ENCODE measurements at regions not wholly inside any gene's neighbourhood (a gene's known extent, or its start where the extent isn't known, plus 50 kb on each side); places are given as distances from the start of the nearest gene placed in this dataset.

- ChIA-PET POLR2A (no interaction called here), CTCF (no interaction called here)
- Histone ChIP-seq H3K27me3 (replicated peaks in 2 of 5; ENCODE audit: control insufficient read depth in 4 of 5, insufficient read depth in 5 of 5, low read length in 4 of 5) (peaks cover 0 to 3% (median 0%) of the 10 kb centered on the region in 5 experiments), H3K4me3 (ENCODE audit: control insufficient read depth in 1 of 7, extremely low read depth in 1 of 7, insufficient read depth in 4 of 7, low read depth in 2 of 7, low read length in 6 of 7) (no peak overlapping the region), H3K9me3 (ENCODE audit: control extremely low read depth in 1 of 5, control insufficient read depth in 4 of 5, insufficient read depth in 2 of 5, low read depth in 1 of 5, low read length in 4 of 5) (no peaks in the 10 kb centered on the region), H3K27ac (ENCODE audit: insufficient read depth in 1 of 2, low read depth in 1 of 2, low read length in 2 of 2, poor library complexity in 1 of 2, severe bottlenecking in 2 of 2) (no peak overlapping the region), H3K4me1 (ENCODE audit: control extremely low read depth in 1 of 4, control insufficient read depth in 4 of 4, insufficient read depth in 4 of 4, low read length in 3 of 4) (no peaks in the 10 kb centered on the region), H3K36me3 (ENCODE audit: control insufficient read depth in 4 of 4, insufficient read depth in 4 of 4, low read length in 3 of 4) (no peaks in the 10 kb centered on the region)
- DNase-seq = no peak
These were observed 1179.0 kb upstream of the ACVR2A start for GRCh38 chr2:146665800-146666199.

DNA sequence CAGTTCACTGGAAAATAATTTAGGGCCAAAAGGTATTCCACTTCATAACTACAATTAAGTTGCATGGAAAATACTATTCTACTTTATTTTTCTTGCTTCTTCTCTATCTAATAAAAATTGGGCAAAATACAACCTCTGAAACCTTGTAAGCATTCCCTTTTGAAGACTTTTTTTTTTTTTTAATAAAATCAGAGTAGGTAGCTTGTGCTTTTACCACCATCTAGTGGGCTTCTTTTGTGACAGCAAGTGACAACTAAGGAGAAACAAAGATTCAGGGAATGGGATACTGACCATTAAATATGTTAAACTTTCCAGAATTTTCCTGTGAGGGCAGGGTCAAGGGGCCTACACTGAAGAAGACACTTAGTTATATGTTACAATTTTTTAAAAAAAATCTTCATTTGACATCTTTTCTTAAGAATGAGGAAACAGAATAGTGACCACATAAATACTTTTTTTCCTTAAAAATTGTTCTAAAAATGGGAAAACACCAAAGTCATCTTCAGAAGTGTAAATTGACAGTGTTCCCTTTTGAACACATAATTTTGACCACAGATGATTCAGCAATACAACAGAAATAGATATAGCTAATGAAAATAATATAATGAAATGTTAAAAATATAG lies 1183.2 kb upstream of the ACVR2A start:
- no peaks in the 10 kb centered on the region for H3K9me3 ChIP-seq (ENCODE audit: control extremely low read depth in 1 of 5, control insufficient read depth in 4 of 5, insufficient read depth in 2 of 5, low read depth in 1 of 5, low read length in 4 of 5)
- H3K27ac ChIP-seq (ENCODE audit: insufficient read depth in 1 of 2, low read depth in 1 of 2, low read length in 2 of 2, poor library complexity in 1 of 2, severe bottlenecking in 2 of 2) = no peak overlapping the region
- ChIA-PET POLR2A (no interaction called here), CTCF (no interaction called here)
- no peaks in the 10 kb centered on the region for H3K4me1 ChIP-seq (ENCODE audit: control extremely low read depth in 1 of 4, control insufficient read depth in 4 of 4, insufficient read depth in 4 of 4, low read length in 3 of 4)
- DNase-seq = peak; percentile 17 to 38 (median 18)
- H3K27me3 ChIP-seq (replicated peaks in 2 of 5; ENCODE audit: control insufficient read depth in 4 of 5, insufficient read depth in 5 of 5, low read length in 4 of 5) = peaks cover 0 to 3% (median 0%) of the 10 kb centered on the region in 5 experiments
- no peak overlapping the region for H3K4me3 ChIP-seq (ENCODE audit: control insufficient read depth in 1 of 7, extremely low read depth in 1 of 7, insufficient read depth in 4 of 7, low read depth in 2 of 7, low read length in 6 of 7)
- no peaks in the 10 kb centered on the region for H3K36me3 ChIP-seq (ENCODE audit: control insufficient read depth in 4 of 4, insufficient read depth in 4 of 4, low read length in 3 of 4)

- H3K27me3 ChIP-seq (replicated peaks in 2 of 5; ENCODE audit: control insufficient read depth in 4 of 5, insufficient read depth in 5 of 5, low read length in 4 of 5) = no peaks in the 10 kb centered on the region
- WGBS (ENCODE audit: insufficient coverage) = 100% methylated on average over 1 of the region's 1 CpG
- CTCF ChIA-PET = interaction anchor here (1.4 kb wide), 1 partner anchor 10 kb away, joined by 3 read pairs; no protein-coding TSS in a partner anchor
- DNase-seq = no peak
- POLR2A ChIA-PET = no interaction called here
- H3K27ac ChIP-seq (ENCODE audit: insufficient read depth in 1 of 2, low read depth in 1 of 2, low read length in 2 of 2, poor library complexity in 1 of 2, severe bottlenecking in 2 of 2) = no peak overlapping the region
- no peaks in the 10 kb centered on the region for H3K9me3 ChIP-seq (ENCODE audit: control extremely low read depth in 1 of 5, control insufficient read depth in 4 of 5, insufficient read depth in 2 of 5, low read depth in 1 of 5, low read length in 4 of 5)
- H3K4me1 ChIP-seq (ENCODE audit: control extremely low read depth in 1 of 4, control insufficient read depth in 4 of 4, insufficient read depth in 4 of 4, low read length in 3 of 4) = no peaks in the 10 kb centered on the region
- no peaks in the 10 kb centered on the region for H3K36me3 ChIP-seq (ENCODE audit: control insufficient read depth in 4 of 4, insufficient read depth in 4 of 4, low read length in 3 of 4)
- no peak overlapping the region for H3K4me3 ChIP-seq (ENCODE audit: control insufficient read depth in 1 of 7, extremely low read depth in 1 of 7, insufficient read depth in 4 of 7, low read depth in 2 of 7, low read length in 6 of 7)
These were observed 1184.9 kb upstream of the ACVR2A start for GRCh38 chr2:146659976-146660375.

GRCh38 chr2:146652311-146652710 lies 1192.5 kb upstream of the ACVR2A start:
- no peak for DNase-seq
- H3K27ac ChIP-seq (ENCODE audit: insufficient read depth in 1 of 2, low read depth in 1 of 2, low read length in 2 of 2, poor library complexity in 1 of 2, severe bottlenecking in 2 of 2) = no peak overlapping the region
- CTCF ChIA-PET = no interaction called here
- H3K36me3 ChIP-seq (ENCODE audit: control insufficient read depth in 4 of 4, insufficient read depth in 4 of 4, low read length in 3 of 4) = no peaks in the 10 kb centered on the region
- H3K4me1 ChIP-seq (ENCODE audit: control extremely low read depth in 1 of 4, control insufficient read depth in 4 of 4, insufficient read depth in 4 of 4, low read length in 3 of 4) = no peaks in the 10 kb centered on the region
- no peaks in the 10 kb centered on the region for H3K9me3 ChIP-seq (ENCODE audit: control extremely low read depth in 1 of 5, control insufficient read depth in 4 of 5, insufficient read depth in 2 of 5, low read depth in 1 of 5, low read length in 4 of 5)
- no peaks in the 10 kb centered on the region for H3K27me3 ChIP-seq (replicated peaks in 2 of 5; ENCODE audit: control insufficient read depth in 4 of 5, insufficient read depth in 5 of 5, low read length in 4 of 5)
- WGBS (ENCODE audit: insufficient coverage) = no CpG with 5 or more reads among the region's 2 CpGs
- no peak overlapping the region for H3K4me3 ChIP-seq (ENCODE audit: control insufficient read depth in 1 of 7, extremely low read depth in 1 of 7, insufficient read depth in 4 of 7, low read depth in 2 of 7, low read length in 6 of 7)
- POLR2A ChIA-PET = no interaction called here

- Histone ChIP-seq H3K27ac (ENCODE audit: insufficient read depth in 1 of 2, low read depth in 1 of 2, low read length in 2 of 2, poor library complexity in 1 of 2, severe bottlenecking in 2 of 2) (no peak overlapping the region), H3K9me3 (ENCODE audit: control extremely low read depth in 1 of 5, control insufficient read depth in 4 of 5, insufficient read depth in 2 of 5, low read depth in 1 of 5, low read length in 4 of 5) (no peaks in the 10 kb centered on the region), H3K4me1 (ENCODE audit: control extremely low read depth in 1 of 4, control insufficient read depth in 4 of 4, insufficient read depth in 4 of 4, low read length in 3 of 4) (no peaks in the 10 kb centered on the region), H3K4me3 (ENCODE audit: control insufficient read depth in 1 of 7, extremely low read depth in 1 of 7, insufficient read depth in 4 of 7, low read depth in 2 of 7, low read length in 6 of 7) (no peak overlapping the region), H3K36me3 (ENCODE audit: control insufficient read depth in 4 of 4, insufficient read depth in 4 of 4, low read length in 3 of 4) (no peaks in the 10 kb centered on the region), H3K27me3 (replicated peaks in 2 of 5; ENCODE audit: control insufficient read depth in 4 of 5, insufficient read depth in 5 of 5, low read length in 4 of 5) (no peaks in the 10 kb centered on the region)
- 100% methylated on average over 1 of the region's 3 CpGs for WGBS (ENCODE audit: insufficient coverage)
- CTCF ChIA-PET = interaction anchor here (0.6 kb wide), 1 partner anchor 21 kb away, joined by 3 read pairs; no protein-coding TSS in a partner anchor
- DNase-seq = no peak
- POLR2A ChIA-PET = no interaction called here
These were observed 1193.5 kb upstream of the ACVR2A start for GRCh38 chr2:146651361-146651760.

DNA sequence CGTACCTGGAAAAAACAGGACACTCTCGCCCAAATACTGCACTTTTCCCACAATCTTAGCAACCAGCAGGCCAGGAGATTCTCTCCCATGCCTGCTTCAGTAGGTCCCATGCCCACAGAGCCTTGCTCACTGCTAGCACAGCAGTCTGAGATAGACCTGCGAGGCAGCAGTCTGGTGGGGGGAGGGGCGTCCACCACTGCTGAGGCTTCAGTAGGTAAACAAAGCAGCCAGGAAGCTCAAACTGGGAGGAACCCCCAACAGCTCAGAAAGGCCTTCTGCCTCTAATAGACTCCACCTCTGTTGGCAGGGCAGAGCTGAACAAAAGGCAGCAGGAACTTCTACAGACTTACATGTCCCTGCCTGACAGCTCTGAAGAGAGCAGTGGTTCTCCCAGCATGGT lies 1202.8 kb upstream of the ACVR2A start:
- no peak overlapping the region for H3K4me3 ChIP-seq (ENCODE audit: control insufficient read depth in 1 of 7, extremely low read depth in 1 of 7, insufficient read depth in 4 of 7, low read depth in 2 of 7, low read length in 6 of 7)
- no peaks in the 10 kb centered on the region for H3K9me3 ChIP-seq (ENCODE audit: control extremely low read depth in 1 of 5, control insufficient read depth in 4 of 5, insufficient read depth in 2 of 5, low read depth in 1 of 5, low read length in 4 of 5)
- no peaks in the 10 kb centered on the region for H3K36me3 ChIP-seq (ENCODE audit: control insufficient read depth in 4 of 4, insufficient read depth in 4 of 4, low read length in 3 of 4)
- WGBS (ENCODE audit: insufficient coverage) = 96% methylated on average over 3 of the region's 4 CpGs
- DNase-seq = no peak
- CTCF ChIA-PET = no interaction called here
- POLR2A ChIA-PET = no interaction called here
- H3K27me3 ChIP-seq (replicated peaks in 2 of 5; ENCODE audit: control insufficient read depth in 4 of 5, insufficient read depth in 5 of 5, low read length in 4 of 5) = no peaks in the 10 kb centered on the region
- H3K4me1 ChIP-seq (ENCODE audit: control extremely low read depth in 1 of 4, control insufficient read depth in 4 of 4, insufficient read depth in 4 of 4, low read length in 3 of 4) = no peaks in the 10 kb centered on the region
- H3K27ac ChIP-seq (ENCODE audit: insufficient read depth in 1 of 2, low read depth in 1 of 2, low read length in 2 of 2, poor library complexity in 1 of 2, severe bottlenecking in 2 of 2) = no peak overlapping the region

GRCh38 chr2:146634230-146635097 lies 1210.4 kb upstream of the ACVR2A start:
- Histone ChIP-seq H3K27me3 (replicated peaks in 2 of 5; ENCODE audit: control insufficient read depth in 4 of 5, insufficient read depth in 5 of 5, low read length in 4 of 5) (no peaks in the 10 kb centered on the region), H3K36me3 (ENCODE audit: control insufficient read depth in 4 of 4, insufficient read depth in 4 of 4, low read length in 3 of 4) (no peaks in the 10 kb centered on the region), H3K4me3 (ENCODE audit: control insufficient read depth in 1 of 7, extremely low read depth in 1 of 7, insufficient read depth in 4 of 7, low read depth in 2 of 7, low read length in 6 of 7) (no peak overlapping the region), H3K27ac (ENCODE audit: insufficient read depth in 1 of 2, low read depth in 1 of 2, low read length in 2 of 2, poor library complexity in 1 of 2, severe bottlenecking in 2 of 2) (no peak overlapping the region), H3K9me3 (ENCODE audit: control extremely low read depth in 1 of 5, control insufficient read depth in 4 of 5, insufficient read depth in 2 of 5, low read depth in 1 of 5, low read length in 4 of 5) (no peaks in the 10 kb centered on the region), H3K4me1 (ENCODE audit: control extremely low read depth in 1 of 4, control insufficient read depth in 4 of 4, insufficient read depth in 4 of 4, low read length in 3 of 4) (no peaks in the 10 kb centered on the region)
- 89% methylated on average over 4 of the region's 8 CpGs for WGBS (ENCODE audit: insufficient coverage)
- ChIA-PET POLR2A (no interaction called here), CTCF (no interaction called here)
- no peak for DNase-seq

Data from common myeloid progenitor, CD34-positive (primary cell).